ENCODE measurements at regions not wholly inside any gene's neighbourhood (a gene's known extent, or its start where the extent isn't known, plus 50 kb on each side); places are given as distances from the start of the nearest gene placed in this dataset.
A peak's percentile ranks its signal among the peaks of the same experiment; 100 is the strongest.

GRCh38 chr2:56713978-56714377, 530.2 kb downstream of the CCDC85A start:
- no peaks in the 10 kb centered on the region for H3K79me2 ChIP-seq (ENCODE audit: insufficient read depth)
- H3K27me3 ChIP-seq (replicated peaks; ENCODE audit: insufficient read depth) = no peaks in the 10 kb centered on the region
- no peaks in the 10 kb centered on the region for H3K9me3 ChIP-seq (ENCODE audit: low read depth)
- H3K9ac ChIP-seq = peak overlapping the region; percentile 35
- peak; percentile 22 for DNase-seq
- no peaks in the 10 kb centered on the region for H4K20me1 ChIP-seq (ENCODE audit: insufficient read depth)
- H3K4me3 ChIP-seq = peak overlapping the region; percentile 46
- H2AFZ ChIP-seq = peak overlapping the region; percentile 53
- in situ Hi-C loops (cut with MboI) = no loop called here
- H3K9me2 ChIP-seq (ENCODE audit: insufficient read depth) = no peaks in the 10 kb centered on the region
- H3K27ac ChIP-seq = peak overlapping the region; percentile 61
- 7 to 21% methylated on average over 1 of the region's 1 CpG for WGBS, 2 experiments (ENCODE audit: low coverage in 1 of 2, low lambda C conversion rate in 2 of 2, missing lambda C conversion rate in 2 of 2)
- peaks cover 17% of the 10 kb centered on the region; the same call in 1 of the 2 replicates for H3F3A ChIP-seq (ENCODE audit: insufficient read depth)
- peaks cover 17% of the 10 kb centered on the region for H3K4me1 ChIP-seq (ENCODE audit: insufficient read depth)
- peak overlapping the region; percentile 73 for H3K4me2 ChIP-seq (ENCODE audit: unreplicated experiment)
- no peaks in the 10 kb centered on the region for H3K36me3 ChIP-seq (ENCODE audit: low read depth)
- TF ChIP-seq EZH2 (IDR thresholded peaks at IDR 0.05; ENCODE audit: insufficient read depth, poor library complexity, severe bottlenecking) = no peak
- no peak for TF ChIP-seq EZH2phosphoT487 (IDR thresholded peaks at IDR 0.05; ENCODE audit: insufficient read depth, low read depth)

- peaks cover 17% of the 10 kb centered on the region for H3K4me1 ChIP-seq (ENCODE audit: insufficient read depth)
- 15 to 26% methylated on average over 7 of the region's 7 CpGs for WGBS, 2 experiments (ENCODE audit: low coverage in 1 of 2, low lambda C conversion rate in 2 of 2, missing lambda C conversion rate in 2 of 2)
- H3F3A ChIP-seq (ENCODE audit: insufficient read depth) = peaks cover 17% of the 10 kb centered on the region; the same call in 1 of the 2 replicates
- H4K20me1 ChIP-seq (ENCODE audit: insufficient read depth) = no peaks in the 10 kb centered on the region
- H3K79me2 ChIP-seq (ENCODE audit: insufficient read depth) = no peaks in the 10 kb centered on the region
- H2AFZ ChIP-seq = peak overlapping the region; percentile 53
- H3K4me3 ChIP-seq = peak overlapping the region; percentile 46
- peak overlapping the region; percentile 35 for H3K9ac ChIP-seq
- H3K4me2 ChIP-seq (ENCODE audit: unreplicated experiment) = peak overlapping the region; percentile 73
- H3K9me2 ChIP-seq (ENCODE audit: insufficient read depth) = no peaks in the 10 kb centered on the region
- TF ChIP-seq EZH2phosphoT487 (IDR thresholded peaks at IDR 0.05; ENCODE audit: insufficient read depth, low read depth) (no peak), EZH2 (IDR thresholded peaks at IDR 0.05; ENCODE audit: insufficient read depth, poor library complexity, severe bottlenecking) (no peak)
- H3K27me3 ChIP-seq (replicated peaks; ENCODE audit: insufficient read depth) = no peaks in the 10 kb centered on the region
- peak overlapping the region; percentile 61 for H3K27ac ChIP-seq
- DNase-seq = peak; percentile 42
- in situ Hi-C loops (cut with MboI) = no loop called here
- H3K36me3 ChIP-seq (ENCODE audit: low read depth) = no peaks in the 10 kb centered on the region
- no peaks in the 10 kb centered on the region for H3K9me3 ChIP-seq (ENCODE audit: low read depth)
Observed at GRCh38 chr2:56714400-56714799, 530.6 kb downstream of the CCDC85A start.

- TF ChIP-seq EZH2 (IDR thresholded peaks at IDR 0.05; ENCODE audit: insufficient read depth, poor library complexity, severe bottlenecking) (no peak), EZH2phosphoT487 (IDR thresholded peaks at IDR 0.05; ENCODE audit: insufficient read depth, low read depth) (no peak)
- Histone ChIP-seq H2AFZ (no peak overlapping the region), H3K4me1 (ENCODE audit: insufficient read depth) (peaks cover 17% of the 10 kb centered on the region), H3K27me3 (replicated peaks; ENCODE audit: insufficient read depth) (no peaks in the 10 kb centered on the region), H3K9me3 (ENCODE audit: low read depth) (no peaks in the 10 kb centered on the region), H3K9ac (no peak overlapping the region), H4K20me1 (ENCODE audit: insufficient read depth) (no peaks in the 10 kb centered on the region), H3K4me3 (no peak overlapping the region), H3F3A (ENCODE audit: insufficient read depth) (peaks cover 17% of the 10 kb centered on the region; the same call in 1 of the 2 replicates), H3K27ac (no peak overlapping the region), H3K36me3 (ENCODE audit: low read depth) (no peaks in the 10 kb centered on the region), H3K9me2 (ENCODE audit: insufficient read depth) (no peaks in the 10 kb centered on the region), H3K4me2 (ENCODE audit: unreplicated experiment) (no peak overlapping the region), H3K79me2 (ENCODE audit: insufficient read depth) (no peaks in the 10 kb centered on the region)
- no peak for DNase-seq
- WGBS, 2 experiments (ENCODE audit: low coverage in 1 of 2, low lambda C conversion rate in 2 of 2, missing lambda C conversion rate in 2 of 2) = 16 to 27% methylated on average over 3 of the region's 3 CpGs
- in situ Hi-C loops (cut with MboI) = no loop called here
Observed at GRCh38 chr2:56715683-56716082, 531.9 kb downstream of the CCDC85A start.

- H3K36me3 ChIP-seq (ENCODE audit: low read depth) = no peaks in the 10 kb centered on the region
- peaks cover 13% of the 10 kb centered on the region for H3K4me1 ChIP-seq (ENCODE audit: insufficient read depth)
- DNase-seq = no peak
- no peak overlapping the region for H3K9ac ChIP-seq
- H3K27me3 ChIP-seq (replicated peaks; ENCODE audit: insufficient read depth) = no peaks in the 10 kb centered on the region
- H3K9me3 ChIP-seq (ENCODE audit: low read depth) = no peaks in the 10 kb centered on the region
- WGBS, 2 experiments (ENCODE audit: low coverage in 1 of 2, low lambda C conversion rate in 2 of 2, missing lambda C conversion rate in 2 of 2) = 21 to 27% methylated on average over 4 of the region's 4 CpGs
- no peaks in the 10 kb centered on the region for H3K9me2 ChIP-seq (ENCODE audit: insufficient read depth)
- H3K4me3 ChIP-seq = no peak overlapping the region
- in situ Hi-C loops (cut with MboI) = no loop called here
- TF ChIP-seq EZH2 (IDR thresholded peaks at IDR 0.05; ENCODE audit: insufficient read depth, poor library complexity, severe bottlenecking) (no peak), EZH2phosphoT487 (IDR thresholded peaks at IDR 0.05; ENCODE audit: insufficient read depth, low read depth) (no peak)
- no peaks in the 10 kb centered on the region for H3K79me2 ChIP-seq (ENCODE audit: insufficient read depth)
- H3K4me2 ChIP-seq (ENCODE audit: unreplicated experiment) = no peak overlapping the region
- peaks cover 4% of the 10 kb centered on the region; the same call in 1 of the 2 replicates for H3F3A ChIP-seq (ENCODE audit: insufficient read depth)
- H4K20me1 ChIP-seq (ENCODE audit: insufficient read depth) = no peaks in the 10 kb centered on the region
- no peak overlapping the region for H2AFZ ChIP-seq
- no peak overlapping the region for H3K27ac ChIP-seq
Observed at GRCh38 chr2:56718413-56718812, 534.6 kb downstream of the CCDC85A start.

- H3K79me2 ChIP-seq (ENCODE audit: insufficient read depth) = no peaks in the 10 kb centered on the region
- no peak overlapping the region for H3K4me3 ChIP-seq
- in situ Hi-C loops (cut with MboI) = no loop called here
- no peak overlapping the region for H3K9ac ChIP-seq
- no peaks in the 10 kb centered on the region for H3K9me2 ChIP-seq (ENCODE audit: insufficient read depth)
- DNase-seq = peak; percentile 44
- 0 out of 2 replicates have a peak, but pooled peaks cover 9% of the 10 kb centered on the region for H3K36me3 ChIP-seq (ENCODE audit: low read depth)
- no peaks in the 10 kb centered on the region for H3F3A ChIP-seq (ENCODE audit: insufficient read depth)
- no peak overlapping the region for H3K4me2 ChIP-seq (ENCODE audit: unreplicated experiment)
- H2AFZ ChIP-seq = no peak overlapping the region
- no peaks in the 10 kb centered on the region for H3K9me3 ChIP-seq (ENCODE audit: low read depth)
- 0 out of 2 replicates have a peak, but pooled peaks cover 9% of the 10 kb centered on the region for H3K4me1 ChIP-seq (ENCODE audit: insufficient read depth)
- no peak for TF ChIP-seq EZH2 (IDR thresholded peaks at IDR 0.05; ENCODE audit: insufficient read depth, poor library complexity, severe bottlenecking)
- TF ChIP-seq EZH2phosphoT487 (IDR thresholded peaks at IDR 0.05; ENCODE audit: insufficient read depth, low read depth) = no peak
- 0 to 8% methylated on average over 1 of the region's 1 CpG for WGBS, 2 experiments (ENCODE audit: low coverage in 1 of 2, low lambda C conversion rate in 2 of 2, missing lambda C conversion rate in 2 of 2)
- no peaks in the 10 kb centered on the region for H4K20me1 ChIP-seq (ENCODE audit: insufficient read depth)
- no peak overlapping the region for H3K27ac ChIP-seq
- no peaks in the 10 kb centered on the region for H3K27me3 ChIP-seq (replicated peaks; ENCODE audit: insufficient read depth)
Observed at GRCh38 chr2:56729212-56729611, 545.4 kb downstream of the CCDC85A start.

All from GM23248 (cell line).